Neural cell (in vitro differentiated cells): ENCODE measurements at regions not wholly inside any gene's neighbourhood (a gene's known extent, or its start where the extent isn't known, plus 50 kb on each side); places are given as distances from the start of the nearest gene placed in this dataset.

Experiments used
- H2AFZ ChIP-seq: fragments of 200-600, 300-800 bp; sonication (generic), shearing (Covaris generic); 2 replicates; pipeline ENCODE4 v1.6.0; 2014; ENCODE audit warnings: low read depth, mild to moderate bottlenecking, antibody characterized with exemption, low read length, moderate library complexity
- H3F3A ChIP-seq: fragments of 200-600 bp; shearing (Covaris generic); 2 replicates; pipeline ENCODE4 v1.6.1; 2016; ENCODE audit warnings: mild to moderate bottlenecking, moderate library complexity, mixed read lengths, antibody characterized with exemption, low read length; ENCODE audit not compliant: insufficient read depth, poor library complexity, severe bottlenecking
- H3K27ac ChIP-seq: fragments of 200-600, 300-800 bp; sonication (generic), shearing (Covaris generic); 2 replicates; pipeline ENCODE4 v1.5.1; 2014; ENCODE audit warnings: mild to moderate bottlenecking, low read length, moderate library complexity
- H3K27me3 ChIP-seq: fragments of 300-800, 200-600 bp; sonication (generic), shearing (Covaris generic); 2 replicates; pipeline ENCODE4 v1.6.0; 2014; ENCODE audit warnings: mild to moderate bottlenecking, low read depth, low read length, moderate library complexity; ENCODE audit not compliant: insufficient read depth
- H3K36me3 ChIP-seq: fragments of 300-800, 200-600 bp; sonication (generic), shearing (Covaris generic); 2 replicates; pipeline ENCODE4 v1.5.1; 2014; ENCODE audit warnings: mild to moderate bottlenecking, antibody characterized with exemption, low read length, moderate library complexity; ENCODE audit not compliant: insufficient read depth
- H3K4me2 ChIP-seq: fragments of 300-800, 200-600 bp; sonication (generic), shearing (Covaris generic); 2 replicates; pipeline ENCODE4 v1.6.0; 2014; ENCODE audit warnings: mild to moderate bottlenecking, low read length
- H3K4me3 ChIP-seq: fragments of 300-800, 200-600 bp; sonication (generic), shearing (Covaris generic); 2 replicates; pipeline ENCODE4 v1.5.1; 2014; ENCODE audit warnings: mild to moderate bottlenecking, low read length, moderate library complexity
- H3K79me2 ChIP-seq: fragments of 200-600 bp; shearing (Covaris generic); replicated peaks from 2 replicates; pipeline ENCODE4 v1.6.0; 2014; ENCODE audit warnings: mild to moderate bottlenecking, low read length, moderate library complexity; ENCODE audit not compliant: insufficient read depth
- H3K9ac ChIP-seq: fragments of 300-800, 200-600 bp; sonication (generic), shearing (Covaris generic); 2 replicates; pipeline ENCODE4 v1.6.1; 2016; ENCODE audit warnings: mild to moderate bottlenecking, low read length, mixed read lengths
- H3K9me2 ChIP-seq: fragments of 200-600 bp; shearing (Covaris generic); 2 replicates; pipeline ENCODE4 v1.6.1; 2016; ENCODE audit warnings: mild to moderate bottlenecking, low read length, mixed read lengths; ENCODE audit not compliant: insufficient read depth
- H3K9me3 ChIP-seq: fragments of 200-600, 300-800 bp; sonication (generic), shearing (Covaris generic); 2 replicates; pipeline ENCODE4 v1.6.1; 2016; ENCODE audit warnings: mild to moderate bottlenecking, mixed run types, low read length, moderate library complexity, mixed read lengths
- H4K20me1 ChIP-seq: fragments of 200-600 bp; shearing (Covaris generic); 2 replicates; pipeline ENCODE4 v1.6.1; 2016; ENCODE audit warnings: mild to moderate bottlenecking, mixed run types; ENCODE audit not compliant: insufficient read depth
- CTCF ChIP-seq: fragments of 450-650 bp; IDR thresholded peaks from 2 replicates; pipeline ENCODE4 v1.5.1; 2014; ENCODE audit warnings: antibody characterized with exemption, mild to moderate bottlenecking, moderate library complexity; ENCODE audit not compliant: poor library complexity, severe bottlenecking
- EP300 ChIP-seq: fragments of 450-650 bp; conservative IDR thresholded peaks from 2 replicates; pipeline ENCODE4 v1.6.1; 2014; ENCODE audit warnings: antibody characterized with exemption, mild to moderate bottlenecking, moderate library complexity; ENCODE audit not compliant: poor library complexity, severe bottlenecking
- EZH2 ChIP-seq: fragments of 200-600, 300-800 bp; shearing (Covaris generic), sonication (generic); IDR thresholded peaks from 2 replicates; pipeline ENCODE4 v1.6.1; 2014; ENCODE audit warnings: antibody characterized with exemption, low read length, borderline replicate concordance, mild to moderate bottlenecking; ENCODE audit not compliant: insufficient read depth, poor library complexity, severe bottlenecking
- MXI1 ChIP-seq: fragments of 450-650 bp; conservative IDR thresholded peaks from 2 replicates; pipeline ENCODE4 v1.6.1; 2014; ENCODE audit warnings: antibody characterized with exemption, mild to moderate bottlenecking; ENCODE audit not compliant: poor library complexity, severe bottlenecking
- POLR2AphosphoS5 ChIP-seq: IDR thresholded peaks from 2 replicates; pipeline ENCODE4 v1.6.1; 2012
- RAD21 ChIP-seq: fragments of 450-650 bp; conservative IDR thresholded peaks from 2 replicates; pipeline ENCODE4 v1.6.1; 2014; ENCODE audit warnings: antibody characterized with exemption, mild to moderate bottlenecking, moderate library complexity
- REST ChIP-seq: IDR thresholded peaks from 2 replicates; pipeline ENCODE4 v1.6.1; 2012; ENCODE audit warnings: borderline replicate concordance
- SMC3 ChIP-seq: fragments of 450-650 bp; conservative IDR thresholded peaks from 2 replicates; pipeline ENCODE4 v1.6.1; 2014; ENCODE audit warnings: antibody characterized with exemption, mild to moderate bottlenecking, moderate library complexity; ENCODE audit not compliant: poor library complexity
- TAF1 ChIP-seq: IDR thresholded peaks from 2 replicates; pipeline ENCODE4 v1.6.1; 2012; ENCODE audit warnings: low read depth

GRCh38 chr2:44097322-44097907 is 71.3 kb upstream of the PPM1B start:
- no peaks in the 10 kb centered on the region for H3K9me3 ChIP-seq
- no peaks in the 10 kb centered on the region for H4K20me1 ChIP-seq
- no peaks in the 10 kb centered on the region for H3K27me3 ChIP-seq
- H3K4me2 ChIP-seq: no peak overlapping the region
- H3K79me2 ChIP-seq: no peaks in the 10 kb centered on the region
- no peak overlapping the region for H3K9ac ChIP-seq
- H2AFZ ChIP-seq: no peak overlapping the region
- no peak overlapping the region for H3K4me3 ChIP-seq
- no peaks in the 10 kb centered on the region for H3K9me2 ChIP-seq
- H3K36me3 ChIP-seq: no peaks in the 10 kb centered on the region
- H3F3A ChIP-seq: no peaks in the 10 kb centered on the region
- no peak overlapping the region for H3K27ac ChIP-seq
- TF ChIP-seq REST (no peak), MXI1 (no peak), EP300 (no peak), CTCF (no peak), POLR2AphosphoS5 (no peak), EZH2 (no peak), RAD21 (no peak)

GRCh38 chr2:44098050-44098449 is 70.6 kb upstream of the PPM1B start:
- Histone ChIP-seq H3K27ac (no peak overlapping the region), H3K4me3 (no peak overlapping the region), H3K9me2 (no peaks in the 10 kb centered on the region), H3F3A (no peaks in the 10 kb centered on the region), H2AFZ (no peak overlapping the region), H3K36me3 (no peaks in the 10 kb centered on the region), H3K9me3 (no peaks in the 10 kb centered on the region), H3K79me2 (no peaks in the 10 kb centered on the region), H4K20me1 (no peaks in the 10 kb centered on the region), H3K4me2 (no peak overlapping the region), H3K9ac (no peak overlapping the region), H3K27me3 (no peaks in the 10 kb centered on the region)
- TF ChIP-seq POLR2AphosphoS5 (no peak), EP300 (no peak), TAF1 (no peak), REST (no peak), MXI1 (no peak), CTCF (no peak), EZH2 (no peak), RAD21 (no peak), SMC3 (no peak)
